ENCODE measurements at regions not wholly inside any gene's neighbourhood (a gene's known extent, or its start where the extent isn't known, plus 50 kb on each side); places are given as distances from the start of the nearest gene placed in this dataset.

DNA sequence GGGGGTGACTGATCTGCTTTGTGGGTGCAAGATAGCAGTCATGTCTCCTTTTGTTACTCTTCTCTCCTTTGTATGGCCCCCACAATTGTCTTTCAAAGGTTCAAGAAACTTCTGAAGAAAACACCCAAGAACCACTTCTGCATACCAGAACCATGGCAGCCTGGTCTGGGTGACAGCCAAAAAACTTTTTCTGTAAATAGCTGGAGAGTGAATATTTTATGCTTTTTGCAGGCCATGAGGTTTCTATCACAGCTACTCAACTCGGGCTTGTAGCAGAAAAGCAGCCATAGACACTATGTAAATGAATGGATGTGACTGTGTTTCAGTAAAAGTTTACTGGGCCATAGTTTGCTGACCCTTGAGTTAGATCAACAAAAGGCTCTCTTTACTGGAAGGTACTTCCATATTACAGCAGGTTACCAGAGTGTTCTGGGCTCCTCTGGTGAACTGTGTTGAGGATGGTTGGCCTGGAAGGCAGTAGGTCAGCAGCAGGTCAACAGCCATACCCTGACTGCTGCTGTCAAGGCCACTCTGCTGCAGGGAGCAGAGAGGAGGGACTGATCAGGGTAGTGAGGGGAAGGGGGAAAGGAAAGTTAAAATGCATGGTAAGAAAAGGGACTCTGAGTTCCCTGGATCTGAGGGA is 116.4 kb downstream of the GDAP2 start:
- no peak for DNase-seq
